Spinal cord (tissue), 9 donors: ENCODE measurements at regions not wholly inside any gene's neighbourhood (a gene's known extent, or its start where the extent isn't known, plus 50 kb on each side); places are given as distances from the start of the nearest gene placed in this dataset.
A peak's percentile ranks its signal among the peaks of the same experiment; 100 is the strongest.

Source experiments
- DNase-seq, 6 donors: peaks; one replicate each; pipeline versions ENCODE4 v3.0.0 to v3.0.0-alpha.2; 2013 to 2015; ENCODE audit warnings: low spot score in 6 of 6, low read depth in 4 of 6
- H3K27ac ChIP-seq: one replicate; pipeline ENCODE4 v1.5.1; 2013; ENCODE audit warnings: low read depth, low read length, control low read depth
- H3K27me3 ChIP-seq: one replicate; pipeline ENCODE4 v1.6.1; 2013; ENCODE audit warnings: low read length; ENCODE audit not compliant: control insufficient read depth, insufficient read depth
- H3K36me3 ChIP-seq: one replicate; pipeline ENCODE4 v1.6.1; 2013; ENCODE audit warnings: low read length; ENCODE audit not compliant: control insufficient read depth, insufficient read depth
- H3K4me1 ChIP-seq: one replicate; pipeline ENCODE4 v1.6.1; 2013; ENCODE audit warnings: low read length; ENCODE audit not compliant: control insufficient read depth, insufficient read depth
- H3K4me3 ChIP-seq: one replicate; pipeline ENCODE4 v1.5.1; 2013; ENCODE audit warnings: low read depth, low read length, control low read depth
- H3K9me3 ChIP-seq: one replicate; pipeline ENCODE4 v1.6.1; 2013; ENCODE audit warnings: low read length; ENCODE audit not compliant: control insufficient read depth, insufficient read depth
- WGBS: methylation state at CpG from one replicate; pipeline ENCODE4 v1.1.5; 2013; ENCODE audit warnings: missing lambda C conversion rate; ENCODE audit not compliant: insufficient coverage; 5-methylcytosine and 5-hydroxymethylcytosine counted together
- donor health status: healthy.

DNA sequence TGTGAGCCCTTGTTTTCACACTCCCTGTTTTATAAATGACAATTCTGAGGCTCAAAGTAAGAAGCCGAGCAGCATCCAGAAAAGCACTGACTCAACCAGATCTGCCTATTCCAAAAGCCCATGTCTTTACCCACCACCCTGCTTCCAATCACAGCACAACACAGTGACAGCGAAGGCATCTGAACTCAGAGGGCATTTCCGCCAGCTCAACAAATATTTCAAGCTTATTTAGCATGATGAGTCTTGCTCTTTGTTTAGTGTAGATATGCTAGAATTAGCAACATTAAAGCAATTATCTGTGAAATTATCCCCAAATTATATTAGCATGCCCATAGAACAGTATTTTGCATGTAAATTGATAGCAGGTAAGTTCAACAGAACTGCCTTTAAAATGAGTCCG is 359.1 kb upstream of the RAB6C start:
- Histone ChIP-seq H3K9me3 (no peaks in the 10 kb centered on the region), H3K4me1 (no peaks in the 10 kb centered on the region), H3K36me3 (no peaks in the 10 kb centered on the region), H3K4me3 (no peak overlapping the region), H3K27ac (no peak overlapping the region), H3K27me3 (no peaks in the 10 kb centered on the region)
- WGBS, result no CpG with 5 or more reads among the region's 4 CpGs
- peak in 1 of 6 donors; percentile 29 for DNase-seq

DNA sequence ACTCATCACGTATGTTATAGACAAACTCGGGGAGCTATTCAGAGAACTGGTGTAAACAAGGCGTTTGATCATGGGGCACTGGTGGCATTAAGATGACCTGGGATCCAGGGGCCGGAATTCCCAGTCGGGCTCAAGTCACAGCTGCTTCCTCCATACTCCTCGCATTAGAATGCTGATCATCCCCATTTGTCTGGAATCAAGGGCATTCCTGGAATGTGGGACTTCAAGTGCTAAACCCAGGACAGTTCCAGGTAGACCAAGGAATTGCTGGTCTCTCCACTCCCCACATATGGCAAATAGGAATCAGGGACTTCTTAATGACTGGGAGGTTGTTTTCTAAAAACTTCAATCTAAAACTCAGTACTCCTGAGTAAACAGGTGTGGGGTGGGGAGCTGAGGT is 355.7 kb upstream of the RAB6C start:
- no peaks in the 10 kb centered on the region for H3K9me3 ChIP-seq
- no peak overlapping the region for H3K4me3 ChIP-seq
- H3K36me3 ChIP-seq, result no peaks in the 10 kb centered on the region
- no peaks in the 10 kb centered on the region for H3K27me3 ChIP-seq
- no peak overlapping the region for H3K27ac ChIP-seq
- H3K4me1 ChIP-seq, result no peaks in the 10 kb centered on the region
- DNase-seq, result no peak
- WGBS, result 88% methylated on average over 6 of the region's 6 CpGs

DNA sequence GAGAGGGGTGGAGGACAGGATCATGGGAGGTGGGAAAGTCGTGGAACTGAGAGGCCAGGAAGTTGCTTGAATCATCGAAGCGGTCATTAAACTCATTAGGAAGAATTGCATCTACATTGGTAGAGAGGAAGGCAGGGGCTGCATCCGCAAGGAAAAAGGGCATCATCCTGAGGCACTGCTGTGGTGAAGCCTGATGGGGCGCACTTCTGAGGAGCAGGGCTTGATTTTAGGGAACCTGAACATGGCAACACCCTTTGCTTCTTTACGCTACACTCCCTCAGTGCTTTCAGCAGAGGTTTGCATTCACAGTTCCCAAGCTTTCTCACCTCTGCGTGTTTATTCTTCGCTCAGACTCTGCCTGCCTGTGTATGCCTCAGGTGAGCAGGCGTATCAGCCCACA is 352.0 kb upstream of the RAB6C start:
- H3K9me3 ChIP-seq, result no peaks in the 10 kb centered on the region
- H3K27me3 ChIP-seq, result no peaks in the 10 kb centered on the region
- no peaks in the 10 kb centered on the region for H3K4me1 ChIP-seq
- H3K4me3 ChIP-seq, result no peak overlapping the region
- H3K27ac ChIP-seq, result no peak overlapping the region
- DNase-seq, result no peak
- no peaks in the 10 kb centered on the region for H3K36me3 ChIP-seq
- 96% methylated on average over 9 of the region's 9 CpGs for WGBS

DNA sequence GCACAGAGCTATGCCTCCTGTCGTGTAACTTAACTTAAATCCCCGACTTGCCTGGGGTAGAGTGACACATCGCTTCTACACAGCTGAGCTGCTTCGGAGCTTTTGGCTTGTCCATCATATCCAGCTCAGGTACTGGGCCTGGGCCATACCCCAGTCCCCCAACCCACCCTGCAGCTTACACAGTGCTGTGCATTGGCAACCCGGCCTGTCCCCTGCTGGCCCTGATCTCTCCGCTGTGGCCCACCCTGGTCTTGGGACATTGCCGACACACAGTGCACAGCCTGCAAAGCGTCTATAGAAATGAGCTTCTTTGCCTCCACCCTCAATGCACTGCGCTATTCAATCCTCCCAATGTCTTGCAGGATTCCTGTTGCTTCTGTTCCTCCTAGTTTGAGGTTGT is 342.8 kb upstream of the RAB6C start:
- no peak for DNase-seq
- H3K4me3 ChIP-seq, result no peak overlapping the region
- H3K4me1 ChIP-seq, result no peaks in the 10 kb centered on the region
- no peaks in the 10 kb centered on the region for H3K36me3 ChIP-seq
- H3K9me3 ChIP-seq, result no peaks in the 10 kb centered on the region
- WGBS, result over 99% methylated on average over 8 of the region's 9 CpGs
- H3K27me3 ChIP-seq, result no peaks in the 10 kb centered on the region
- H3K27ac ChIP-seq, result no peak overlapping the region

DNA sequence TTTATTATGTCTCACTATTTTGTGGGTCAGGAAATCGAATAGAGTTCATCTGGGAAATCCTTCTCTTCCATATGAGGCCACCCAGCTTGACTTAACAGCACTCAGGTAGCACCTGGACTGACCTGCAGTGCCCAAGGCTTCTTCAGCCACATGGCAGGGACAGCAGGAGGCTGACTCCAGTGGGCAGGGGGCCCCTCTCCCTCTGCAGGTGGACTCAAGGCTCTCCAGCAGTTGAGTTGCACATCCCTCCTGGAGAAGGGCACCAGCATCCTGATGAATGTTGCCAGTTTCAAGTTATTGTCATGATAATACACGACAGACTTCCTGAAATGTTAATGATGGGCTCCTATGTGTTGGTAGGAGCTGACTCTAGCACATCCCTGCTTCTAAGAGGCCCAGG is 338.1 kb upstream of the RAB6C start:
- H3K27ac ChIP-seq, result no peak overlapping the region
- H3K9me3 ChIP-seq, result no peaks in the 10 kb centered on the region
- H3K4me3 ChIP-seq, result no peak overlapping the region
- 78% methylated on average over 2 of the region's 2 CpGs for WGBS
- no peak for DNase-seq
- no peaks in the 10 kb centered on the region for H3K36me3 ChIP-seq
- no peaks in the 10 kb centered on the region for H3K27me3 ChIP-seq
- no peaks in the 10 kb centered on the region for H3K4me1 ChIP-seq

DNA sequence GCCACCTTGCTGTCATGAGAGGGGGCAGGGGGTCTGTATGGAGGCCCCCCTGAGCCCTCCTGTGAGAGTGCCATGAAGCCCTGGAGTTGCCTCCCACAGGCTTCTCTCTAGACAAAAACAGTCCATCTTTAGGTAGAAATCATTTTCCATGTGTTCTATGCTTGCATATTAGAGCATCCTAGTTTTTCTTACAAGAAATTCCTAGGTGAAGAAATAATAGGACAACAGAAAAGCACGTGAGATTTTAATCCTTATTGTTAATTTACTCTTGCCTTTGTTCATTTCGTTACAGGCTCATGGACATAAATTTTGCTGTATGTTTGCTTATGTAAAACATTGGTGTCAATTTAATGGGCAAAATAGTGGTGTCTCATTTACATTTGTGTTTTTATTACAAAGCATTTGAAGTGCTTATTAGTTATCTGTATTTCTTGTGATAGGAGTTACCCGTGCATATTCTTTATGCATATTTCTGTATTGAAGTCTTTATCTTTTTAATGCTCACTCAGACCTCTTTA is 336.9 kb upstream of the RAB6C start:
- H3K27ac ChIP-seq, result no peak overlapping the region
- WGBS, result no CpG with 5 or more reads among the region's 3 CpGs
- no peaks in the 10 kb centered on the region for H3K4me1 ChIP-seq
- no peaks in the 10 kb centered on the region for H3K27me3 ChIP-seq
- DNase-seq, result no peak
- H3K36me3 ChIP-seq, result no peaks in the 10 kb centered on the region
- H3K4me3 ChIP-seq, result no peak overlapping the region
- no peaks in the 10 kb centered on the region for H3K9me3 ChIP-seq

DNA sequence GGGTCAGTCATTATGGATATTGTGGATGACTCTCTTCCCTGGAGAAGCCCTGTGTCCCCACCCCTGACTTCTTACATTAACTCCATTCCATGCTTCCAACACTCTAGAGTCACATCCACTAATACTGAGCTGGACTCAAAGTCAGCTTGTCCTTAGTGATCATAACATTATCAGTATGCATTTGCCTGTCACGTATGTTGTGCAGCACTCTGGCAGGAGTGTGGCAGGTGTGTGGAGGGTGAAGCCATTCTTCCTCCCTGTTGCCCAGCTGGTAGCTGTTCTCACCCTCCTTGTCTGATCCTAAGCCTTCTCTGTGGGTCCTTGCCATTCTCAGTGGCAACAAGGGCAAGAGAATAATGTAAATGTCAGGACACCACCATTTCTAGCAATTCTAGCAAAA is 334.1 kb upstream of the RAB6C start:
- no peak for DNase-seq
- Histone ChIP-seq H3K4me1 (no peaks in the 10 kb centered on the region), H3K36me3 (no peaks in the 10 kb centered on the region), H3K27me3 (no peaks in the 10 kb centered on the region), H3K27ac (no peak overlapping the region), H3K9me3 (no peaks in the 10 kb centered on the region), H3K4me3 (no peak overlapping the region)
- WGBS, result 100% methylated on average over 1 of the region's 1 CpG

DNA sequence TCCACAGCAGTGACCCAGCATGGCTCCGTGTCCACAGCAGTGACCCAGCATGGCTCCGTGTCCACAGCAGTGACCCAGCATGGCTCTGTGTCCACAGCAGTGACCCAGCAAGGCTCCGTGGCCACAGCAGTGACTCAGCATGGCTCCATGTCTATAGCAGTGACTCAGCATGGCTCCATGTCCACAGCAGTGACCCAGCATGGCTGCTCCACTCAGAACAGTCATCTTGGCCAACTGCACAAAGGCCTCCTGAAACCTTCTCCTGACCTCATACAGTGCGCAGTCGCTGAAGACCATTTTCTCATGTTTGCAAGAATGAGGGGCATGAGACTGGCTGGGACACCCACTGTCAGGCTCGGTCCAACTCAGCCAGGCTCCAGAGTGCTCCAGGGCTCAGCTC is 333.4 kb upstream of the RAB6C start:
- Histone ChIP-seq H3K4me1 (no peaks in the 10 kb centered on the region), H3K27ac (no peak overlapping the region), H3K9me3 (no peaks in the 10 kb centered on the region), H3K4me3 (no peak overlapping the region), H3K27me3 (no peaks in the 10 kb centered on the region), H3K36me3 (no peaks in the 10 kb centered on the region)
- WGBS, result 92% methylated on average over 5 of the region's 6 CpGs
- no peak for DNase-seq

DNA sequence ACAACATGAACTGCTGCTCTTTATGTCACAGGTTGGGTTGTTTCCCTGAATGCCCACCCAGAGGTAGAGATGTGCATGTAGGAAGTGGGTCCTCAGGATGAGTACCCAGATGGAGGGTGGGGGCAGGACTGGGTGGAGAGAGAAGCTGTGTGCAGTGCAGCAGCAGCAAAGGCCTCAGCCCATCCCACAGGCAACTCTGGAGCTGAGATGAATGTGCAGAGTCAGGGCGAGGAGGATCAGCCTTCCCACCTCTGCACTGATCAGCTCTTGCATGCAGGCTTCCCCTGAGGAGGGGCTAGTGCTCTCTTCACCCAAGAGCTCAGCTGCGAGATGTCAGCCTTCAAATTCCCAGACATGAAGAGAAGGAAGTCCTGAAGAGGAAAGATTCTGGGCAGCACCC is 326.2 kb upstream of the RAB6C start:
- H3K4me3 ChIP-seq, result no peak overlapping the region
- no peak for DNase-seq
- 60% methylated on average over 1 of the region's 2 CpGs for WGBS
- no peaks in the 10 kb centered on the region for H3K9me3 ChIP-seq
- H3K27me3 ChIP-seq, result no peaks in the 10 kb centered on the region
- H3K27ac ChIP-seq, result no peak overlapping the region
- H3K4me1 ChIP-seq, result no peaks in the 10 kb centered on the region
- H3K36me3 ChIP-seq, result no peaks in the 10 kb centered on the region

DNA sequence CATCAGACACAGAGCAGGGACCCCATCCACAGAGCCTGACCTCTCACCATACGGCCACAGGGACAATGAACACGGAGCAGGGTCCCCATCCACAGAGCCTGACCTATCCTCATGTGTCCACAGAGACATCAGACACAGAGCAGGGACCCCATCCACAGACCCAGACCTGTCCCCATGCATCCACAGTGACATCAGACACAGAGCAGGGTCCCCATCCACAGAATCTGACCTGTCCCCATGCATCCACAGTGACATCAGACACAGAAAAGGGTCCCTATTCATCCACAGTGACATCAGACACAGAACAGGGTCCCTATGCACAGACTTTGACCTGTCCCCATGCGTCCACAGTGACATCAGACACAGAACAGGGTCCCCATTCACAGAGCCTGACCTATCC is 325.1 kb upstream of the RAB6C start:
- 83% methylated on average over 3 of the region's 3 CpGs for WGBS
- H3K36me3 ChIP-seq, result no peaks in the 10 kb centered on the region
- DNase-seq, result no peak
- no peaks in the 10 kb centered on the region for H3K9me3 ChIP-seq
- H3K27ac ChIP-seq, result no peak overlapping the region
- no peak overlapping the region for H3K4me3 ChIP-seq
- no peaks in the 10 kb centered on the region for H3K27me3 ChIP-seq
- H3K4me1 ChIP-seq, result no peaks in the 10 kb centered on the region
